ENCODE measurements at regions not wholly inside any gene's neighbourhood (a gene's known extent, or its start where the extent isn't known, plus 50 kb on each side); places are given as distances from the start of the nearest gene placed in this dataset.
"Not testable (repeated sequence)": the region's sequence is repeated elsewhere in the genome, so short reads cannot be mapped to it uniquely, and the experiment has no call there.

DNA sequence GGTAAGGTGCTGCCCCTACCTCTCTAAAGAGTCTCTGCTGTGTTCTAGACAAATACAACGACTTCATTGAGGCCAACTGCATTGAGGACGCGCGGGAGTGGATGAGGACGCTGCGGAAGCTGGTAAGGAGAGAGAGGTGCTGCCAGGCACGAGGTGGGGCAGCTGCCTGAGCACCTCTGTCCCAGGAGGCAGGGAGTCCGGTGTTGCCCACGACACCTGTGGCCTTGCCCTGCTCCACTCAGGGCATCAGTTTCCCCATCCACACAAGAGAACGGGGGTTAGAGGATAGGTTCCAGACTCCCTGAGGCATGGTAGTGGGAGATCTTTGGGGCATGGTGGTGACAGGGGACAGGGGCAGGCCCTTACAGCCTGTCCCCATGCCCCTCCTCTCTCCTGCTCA lies 256.1 kb upstream of the TP53TG3C start:
- TF ChIP-seq POLR2A (IDR thresholded peaks at IDR 0.05): not testable (repeated sequence)
- TF ChIP-seq, protein P1, sequence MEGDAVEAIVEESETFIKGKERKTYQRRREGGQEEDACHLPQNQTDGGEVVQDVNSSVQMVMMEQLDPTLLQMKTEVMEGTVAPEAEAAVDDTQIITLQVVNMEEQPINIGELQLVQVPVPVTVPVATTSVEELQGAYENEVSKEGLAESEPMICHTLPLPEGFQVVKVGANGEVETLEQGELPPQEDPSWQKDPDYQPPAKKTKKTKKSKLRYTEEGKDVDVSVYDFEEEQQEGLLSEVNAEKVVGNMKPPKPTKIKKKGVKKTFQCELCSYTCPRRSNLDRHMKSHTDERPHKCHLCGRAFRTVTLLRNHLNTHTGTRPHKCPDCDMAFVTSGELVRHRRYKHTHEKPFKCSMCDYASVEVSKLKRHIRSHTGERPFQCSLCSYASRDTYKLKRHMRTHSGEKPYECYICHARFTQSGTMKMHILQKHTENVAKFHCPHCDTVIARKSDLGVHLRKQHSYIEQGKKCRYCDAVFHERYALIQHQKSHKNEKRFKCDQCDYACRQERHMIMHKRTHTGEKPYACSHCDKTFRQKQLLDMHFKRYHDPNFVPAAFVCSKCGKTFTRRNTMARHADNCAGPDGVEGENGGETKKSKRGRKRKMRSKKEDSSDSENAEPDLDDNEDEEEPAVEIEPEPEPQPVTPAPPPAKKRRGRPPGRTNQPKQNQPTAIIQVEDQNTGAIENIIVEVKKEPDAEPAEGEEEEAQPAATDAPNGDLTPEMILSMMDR (IDR thresholded peaks at IDR 0.05): not testable (repeated sequence)
